Fibroblast of skin of right biceps (primary cell): ENCODE measurements at regions not wholly inside any gene's neighbourhood (a gene's known extent, or its start where the extent isn't known, plus 50 kb on each side); places are given as distances from the start of the nearest gene placed in this dataset.
"Not testable (repeated sequence)": the region's sequence is repeated elsewhere in the genome, so short reads cannot be mapped to it uniquely, and the experiment has no call there.

Experiments used
- DNase-seq: peaks from one replicate; pipeline ENCODE4 v3.0.0-alpha.2; 2013

GRCh38 chr17:64771980-64772844 is 110.1 kb upstream of the SMURF2 start:
- DNase-seq, result no peak

DNA sequence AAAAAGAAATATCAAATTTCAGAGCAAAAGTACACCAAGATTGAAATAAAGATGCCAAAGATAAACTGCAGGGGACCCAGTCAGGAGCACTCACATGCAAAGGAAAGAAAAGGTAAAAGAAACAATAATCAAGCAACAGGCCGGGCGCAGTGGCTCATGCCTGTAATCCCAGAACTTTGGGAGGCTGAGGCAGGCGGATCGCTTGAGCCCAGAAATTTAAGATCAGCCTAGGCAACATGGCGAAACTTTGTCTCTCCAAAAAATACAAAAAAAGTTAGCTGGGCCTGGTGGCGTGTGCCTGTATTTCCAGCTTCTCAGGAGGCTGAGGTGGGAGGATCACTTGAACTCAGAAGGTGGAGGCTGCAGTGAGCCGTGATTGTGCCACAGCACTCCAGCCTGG is 107.6 kb upstream of the SMURF2 start:
- DNase-seq, result no peak

DNA sequence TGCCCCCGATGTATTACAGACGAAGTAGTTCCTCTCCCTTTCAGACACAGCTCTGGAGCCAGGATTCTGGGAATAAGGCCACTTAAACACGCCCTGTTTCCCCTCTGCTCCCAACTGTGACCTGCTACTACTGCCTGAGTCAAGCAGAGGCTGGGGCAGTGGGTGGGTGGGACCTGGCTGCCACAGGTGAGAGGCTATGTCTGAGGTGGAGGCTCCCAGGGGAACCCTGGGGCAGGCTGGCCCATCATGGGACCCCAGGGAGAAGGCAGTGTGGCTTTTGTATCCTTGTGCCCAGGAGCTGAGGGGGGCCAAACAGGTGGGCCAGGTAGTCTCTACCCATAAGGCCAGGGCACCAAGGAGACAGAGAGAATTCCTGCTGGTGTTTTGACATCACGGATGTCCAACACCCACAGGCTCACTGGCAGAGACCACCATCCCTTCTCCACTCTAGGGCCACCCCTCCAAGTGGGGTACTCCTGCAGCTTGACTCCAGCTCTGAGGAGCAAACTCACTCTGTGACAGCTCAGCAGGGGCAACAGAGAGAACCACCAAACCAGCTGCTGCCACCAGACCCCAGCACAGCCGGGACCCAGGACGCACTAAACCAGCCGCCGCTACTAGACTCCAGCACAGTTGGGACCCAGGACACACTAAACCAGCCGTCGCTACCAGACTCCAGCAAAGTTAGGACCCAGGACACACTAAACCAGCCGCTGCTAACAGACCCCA is 105.3 kb upstream of the SMURF2 start:
- no peak for DNase-seq

DNA sequence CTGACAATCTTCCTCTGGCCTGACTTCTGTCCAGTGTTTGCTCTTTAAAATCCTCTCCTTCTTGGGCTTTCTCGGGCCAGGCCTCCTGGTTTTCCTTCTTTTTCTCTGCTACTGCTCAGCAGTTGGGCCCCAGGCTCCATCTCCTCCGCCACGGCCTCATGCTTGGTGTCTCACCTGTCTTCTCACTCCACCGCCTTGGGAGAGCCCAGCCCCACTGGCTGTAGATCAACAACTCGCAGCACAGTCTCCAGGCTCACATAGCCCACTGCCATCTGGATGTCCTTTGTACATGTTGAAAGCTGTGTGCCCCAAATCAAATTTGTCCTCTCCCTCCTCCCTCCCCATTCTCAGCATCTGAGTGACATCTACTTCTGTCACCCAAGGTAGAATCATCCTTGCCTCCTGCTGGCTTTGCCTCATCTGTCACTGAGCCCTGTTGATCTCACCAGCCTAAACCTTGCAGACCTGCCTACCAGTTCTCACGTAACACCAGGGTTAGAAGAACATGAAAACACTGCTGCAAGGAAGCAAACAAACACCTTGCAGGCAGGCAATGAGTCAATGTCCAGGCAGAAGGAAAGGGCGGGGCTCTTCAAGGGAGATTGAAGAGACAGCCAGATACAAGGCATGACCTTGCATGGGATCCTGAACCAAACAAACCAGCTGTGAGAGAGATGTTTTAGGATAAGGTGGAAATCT is 103.2 kb upstream of the SMURF2 start:
- DNase-seq, result no peak

DNA sequence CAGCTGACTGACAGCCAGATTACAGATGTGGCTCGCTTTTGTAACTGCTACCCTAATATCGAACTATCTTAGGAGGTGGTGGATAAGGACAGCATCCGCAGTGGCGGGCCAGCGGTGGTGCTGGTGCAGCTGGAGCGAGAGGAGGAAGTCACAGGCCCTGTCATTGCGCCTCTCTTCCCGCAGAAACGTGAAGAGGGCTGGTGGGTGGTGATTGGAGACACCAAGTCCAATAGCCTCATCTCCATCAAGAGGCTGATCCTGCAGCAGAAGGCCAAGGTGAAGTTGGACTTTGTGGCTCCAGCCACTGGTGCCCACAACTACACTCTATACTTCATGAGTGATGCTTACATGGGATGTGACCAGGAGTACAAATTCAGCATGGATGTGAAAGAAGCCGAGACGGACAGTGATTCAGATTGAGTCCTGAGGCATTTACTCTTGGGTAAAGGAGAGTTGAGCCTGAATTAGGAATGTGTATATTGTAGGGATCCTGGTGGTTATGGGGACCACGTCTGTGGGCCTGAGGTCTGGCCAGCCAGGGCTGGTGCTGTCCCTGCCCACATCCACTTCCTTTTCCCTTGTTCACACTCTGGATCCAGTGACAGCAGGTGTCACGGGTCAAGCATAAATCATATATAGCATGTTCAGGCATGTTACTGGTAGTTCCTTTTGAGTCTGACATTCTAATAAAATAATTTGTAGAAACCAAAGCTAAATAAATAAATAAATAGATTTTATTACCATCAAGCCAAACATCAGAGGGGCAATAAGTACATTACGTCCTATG is 89.0 kb upstream of the SMURF2 start:
- no peak for DNase-seq

GRCh38 chr17:64750478-64750877 is 88.4 kb upstream of the SMURF2 start:
- DNase-seq, result no peak

GRCh38 chr17:64749306-64749705 is 87.2 kb upstream of the SMURF2 start:
- DNase-seq, result no peak

DNA sequence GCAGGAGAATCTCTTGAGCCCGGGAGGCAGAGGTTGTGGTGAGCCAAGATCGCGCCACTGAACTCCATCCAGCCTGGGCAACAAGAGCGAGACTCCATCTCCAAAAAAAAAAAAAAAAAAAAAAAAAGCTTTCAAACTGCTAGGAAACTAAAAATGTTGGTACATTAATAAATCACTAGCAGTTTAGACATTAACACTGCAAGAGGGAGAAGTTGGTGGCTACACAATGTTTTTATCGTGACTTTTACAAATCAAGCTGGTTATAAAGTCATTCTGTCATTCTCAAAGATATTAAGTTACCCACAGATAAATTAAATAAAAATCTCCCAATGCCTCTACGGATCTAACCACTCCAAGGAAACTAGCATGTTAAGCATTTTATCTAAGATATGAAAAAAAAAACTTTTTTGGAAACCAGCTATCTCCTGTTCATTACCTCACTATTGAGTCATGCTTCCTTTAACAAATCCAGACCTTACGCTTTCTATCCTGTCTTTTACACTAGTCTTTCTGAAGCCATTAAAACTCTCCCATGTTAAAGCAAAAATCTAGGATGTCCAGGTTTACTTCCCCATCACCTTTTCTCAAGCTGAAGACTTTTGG is 85.9 kb upstream of the SMURF2 start:
- DNase-seq, result peak; percentile 66

DNA sequence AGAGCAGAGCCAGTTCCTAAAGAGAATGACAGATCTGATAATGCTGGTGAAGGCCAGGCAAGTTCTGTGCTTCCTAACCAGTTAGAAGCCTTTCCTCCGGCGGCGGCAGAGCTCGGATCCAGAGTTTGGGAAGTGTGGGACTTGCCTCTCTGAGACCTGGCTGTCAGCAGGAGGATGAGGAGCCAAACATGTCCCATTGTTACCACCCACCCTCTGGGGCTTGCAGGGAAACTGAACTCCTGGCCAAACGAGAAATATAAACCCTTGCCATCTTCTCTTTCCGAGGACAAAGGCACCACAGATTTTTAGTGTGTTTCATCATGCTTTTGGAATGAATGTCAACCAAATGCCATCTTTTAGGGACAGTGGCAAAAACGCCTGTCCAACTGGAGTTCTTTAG is 80.2 kb upstream of the SMURF2 start:
- DNase-seq, result no peak

GRCh38 chr17:64741916-64742315 is 79.8 kb upstream of the SMURF2 start:
- peak; percentile 81 for DNase-seq

- DNase-seq, result peak; percentile 66
These were observed 79.0 kb upstream of the SMURF2 start for GRCh38 chr17:64741038-64741641.

DNA sequence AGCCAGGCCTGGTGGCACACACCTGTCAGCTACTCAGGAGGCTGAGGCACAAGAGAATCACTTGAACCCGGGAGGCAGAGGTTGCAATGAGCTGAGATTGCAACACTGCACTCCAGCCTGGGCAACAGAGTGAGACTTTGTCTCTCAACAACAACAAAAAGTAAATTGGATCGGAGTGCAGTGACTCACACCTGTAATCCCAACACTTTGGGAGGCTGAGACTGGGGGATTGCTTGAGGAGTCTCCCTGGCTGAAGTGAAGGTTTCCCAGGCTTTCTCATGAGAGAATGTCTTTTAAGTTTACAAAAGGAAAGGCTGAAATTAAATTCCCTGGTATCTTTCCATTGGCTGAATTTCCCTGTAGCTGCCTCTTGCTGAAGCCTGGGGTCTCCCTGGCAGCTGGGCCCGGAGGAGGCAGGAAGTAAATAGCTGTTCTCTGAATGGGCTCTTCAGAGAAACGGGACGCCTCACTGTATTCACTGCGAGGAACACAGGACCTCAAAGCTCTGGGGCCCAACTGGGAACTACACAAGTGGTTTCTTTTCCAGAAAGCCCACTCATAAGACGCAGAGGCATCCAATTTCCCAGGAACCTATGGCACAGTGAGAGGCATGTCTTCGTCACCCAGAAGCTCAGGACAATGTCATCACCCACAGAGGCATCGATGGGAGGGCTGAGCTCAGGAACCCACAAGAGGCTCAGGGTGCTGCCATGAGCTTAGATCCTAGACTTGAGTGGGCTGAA is 77.4 kb upstream of the SMURF2 start:
- peak; percentile 65 for DNase-seq

GRCh38 chr17:64736804-64737492 is 74.8 kb upstream of the SMURF2 start:
- peak; percentile 61 for DNase-seq

- DNase-seq, result peak; percentile 79
These were observed 70.4 kb upstream of the SMURF2 start for GRCh38 chr17:64732336-64733006.

DNA sequence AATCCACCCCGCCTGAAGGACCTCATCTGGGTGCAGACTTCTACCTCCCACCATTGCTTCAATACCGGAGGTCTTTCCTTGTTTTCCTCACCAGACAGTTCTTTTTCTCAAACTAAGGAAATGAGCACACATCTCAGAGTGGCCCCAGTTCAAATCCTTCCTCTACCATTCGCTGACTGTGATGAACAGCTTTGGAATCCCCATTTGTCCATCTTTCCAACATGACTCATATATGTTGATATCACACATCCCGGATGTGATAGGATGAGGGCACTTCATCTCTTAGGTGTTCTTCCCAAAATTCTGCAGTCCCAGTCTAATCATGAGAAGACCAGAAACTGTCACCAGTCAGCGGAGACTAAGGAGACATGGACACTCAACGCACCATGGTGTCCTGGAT is 67.9 kb upstream of the SMURF2 start:
- peak; percentile 82 for DNase-seq

DNA sequence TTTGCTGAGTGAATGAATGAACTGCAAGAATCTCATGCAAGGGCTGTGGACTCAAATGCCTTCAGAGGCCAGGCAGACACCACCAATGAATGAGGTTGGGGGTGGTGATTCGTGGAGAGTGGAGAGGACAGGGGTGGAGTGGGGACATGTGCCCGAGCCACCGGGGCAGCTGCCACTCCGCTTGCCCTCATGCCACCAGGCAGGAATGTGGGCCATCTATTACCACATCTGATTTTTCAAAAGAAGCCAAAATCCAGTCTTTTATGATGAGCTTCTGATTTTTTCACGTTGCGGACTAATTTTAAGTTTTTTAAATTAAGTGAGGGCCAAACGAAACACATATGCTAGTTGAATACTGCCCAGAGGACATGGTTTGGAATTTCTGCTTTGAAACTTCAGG is 67.1 kb upstream of the SMURF2 start:
- DNase-seq, result no peak

GRCh38 chr17:64728041-64728695 is 66.1 kb upstream of the SMURF2 start:
- no peak for DNase-seq

DNA sequence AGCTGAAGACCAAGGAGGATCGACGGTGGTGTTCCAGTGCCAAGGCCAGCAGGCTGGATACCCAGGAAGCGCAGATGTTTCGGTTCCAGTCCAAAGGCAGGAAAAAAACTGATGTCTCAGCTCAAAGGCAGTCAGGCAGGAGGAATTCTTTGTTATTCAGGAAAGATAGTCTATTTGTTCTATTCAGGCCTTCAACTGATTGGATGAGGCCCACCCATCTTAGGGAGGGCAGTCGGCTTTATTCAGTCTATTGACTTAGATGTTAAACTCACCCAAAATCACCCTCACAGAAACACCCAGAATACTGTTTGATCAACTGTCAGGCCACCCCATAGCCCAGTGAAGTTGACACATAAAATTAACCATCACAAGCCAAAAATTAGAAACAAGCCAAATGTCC is 63.9 kb upstream of the SMURF2 start:
- not testable (repeated sequence) for DNase-seq

DNA sequence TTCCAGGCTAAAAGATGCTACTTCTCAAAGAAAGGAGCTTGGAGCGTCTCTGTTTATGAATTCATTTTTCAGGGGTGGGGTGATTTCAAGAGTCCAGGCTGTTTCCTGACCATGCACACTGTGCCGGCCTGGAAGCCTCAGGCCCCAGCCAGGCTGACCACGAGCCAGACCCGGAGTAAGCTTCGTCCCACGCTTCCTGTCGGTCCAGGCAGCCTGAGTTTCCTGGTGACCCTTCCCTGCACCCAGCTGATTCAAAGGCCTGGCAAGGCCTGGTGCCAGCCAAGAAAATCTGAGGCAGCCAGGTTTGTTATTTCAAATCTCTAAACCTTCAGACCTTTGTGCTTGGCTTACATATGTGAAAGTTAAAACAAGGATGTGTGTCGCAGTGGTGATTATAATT is 62.1 kb upstream of the SMURF2 start:
- not testable (repeated sequence) for DNase-seq
